ENCODE measurements at regions not wholly inside any gene's neighbourhood (a gene's known extent, or its start where the extent isn't known, plus 50 kb on each side); places are given as distances from the start of the nearest gene placed in this dataset.
A peak's percentile ranks its signal among the peaks of the same experiment; 100 is the strongest.

GRCh38 chr6:100240798-100241197, 223.9 kb downstream of the SIM1 start:
- Histone ChIP-seq H3K9me3 (ENCODE audit: insufficient read depth, low read depth, low read length) (no peaks in the 10 kb centered on the region), H3K4me1 (ENCODE audit: insufficient read depth, low read length) (peaks cover 12% of the 10 kb centered on the region), H3K36me3 (ENCODE audit: insufficient read depth, low read depth, low read length) (no peaks in the 10 kb centered on the region), H3K27ac (ENCODE audit: low read length) (no peak overlapping the region), H3K27me3 (ENCODE audit: insufficient read depth, low read length) (no peaks in the 10 kb centered on the region), H3K9ac (ENCODE audit: low read depth, low read length) (no peak overlapping the region), H3K4me3 (ENCODE audit: low read length) (no peak overlapping the region)

GRCh38 chr6:100237821-100238220, 226.9 kb downstream of the SIM1 start:
- Histone ChIP-seq H3K9ac (ENCODE audit: low read depth, low read length) (no peak overlapping the region), H3K27ac (ENCODE audit: low read length) (no peak overlapping the region)

GRCh38 chr6:100236389-100236788, 228.3 kb downstream of the SIM1 start:
- Histone ChIP-seq H3K27me3 (ENCODE audit: insufficient read depth, low read length) (no peaks in the 10 kb centered on the region), H3K36me3 (ENCODE audit: insufficient read depth, low read depth, low read length) (no peaks in the 10 kb centered on the region), H3K9ac (ENCODE audit: low read depth, low read length) (no peak overlapping the region), H3K27ac (ENCODE audit: low read length) (no peak overlapping the region), H3K4me1 (ENCODE audit: insufficient read depth, low read length) (peaks cover 27% of the 10 kb centered on the region), H3K4me3 (ENCODE audit: low read length) (no peak overlapping the region), H3K9me3 (ENCODE audit: insufficient read depth, low read depth, low read length) (no peaks in the 10 kb centered on the region)

More at GRCh38 chr6:100237821-100238220, 226.9 kb downstream of the SIM1 start:
- Histone ChIP-seq H3K36me3 (ENCODE audit: insufficient read depth, low read depth, low read length) (no peaks in the 10 kb centered on the region), H3K9me3 (ENCODE audit: insufficient read depth, low read depth, low read length) (no peaks in the 10 kb centered on the region), H3K4me1 (ENCODE audit: insufficient read depth, low read length) (peaks cover 21% of the 10 kb centered on the region), H3K27me3 (ENCODE audit: insufficient read depth, low read length) (no peaks in the 10 kb centered on the region), H3K4me3 (ENCODE audit: low read length) (no peak overlapping the region)

- Histone ChIP-seq H3K27me3 (ENCODE audit: insufficient read depth, low read length) (no peaks in the 10 kb centered on the region), H3K9me3 (ENCODE audit: insufficient read depth, low read depth, low read length) (no peaks in the 10 kb centered on the region), H3K9ac (ENCODE audit: low read depth, low read length) (no peak overlapping the region), H3K27ac (ENCODE audit: low read length) (no peak overlapping the region), H3K4me3 (ENCODE audit: low read length) (no peak overlapping the region), H3K36me3 (ENCODE audit: insufficient read depth, low read depth, low read length) (no peaks in the 10 kb centered on the region), H3K4me1 (ENCODE audit: insufficient read depth, low read length) (peaks cover 27% of the 10 kb centered on the region)
These were observed 229.1 kb downstream of the SIM1 start for GRCh38 chr6:100235631-100236030.

GRCh38 chr6:100234625-100235024, 230.1 kb downstream of the SIM1 start:
- Histone ChIP-seq H3K36me3 (ENCODE audit: insufficient read depth, low read depth, low read length) (no peaks in the 10 kb centered on the region), H3K27me3 (ENCODE audit: insufficient read depth, low read length) (no peaks in the 10 kb centered on the region), H3K9me3 (ENCODE audit: insufficient read depth, low read depth, low read length) (no peaks in the 10 kb centered on the region), H3K27ac (ENCODE audit: low read length) (no peak overlapping the region), H3K9ac (ENCODE audit: low read depth, low read length) (no peak overlapping the region), H3K4me1 (ENCODE audit: insufficient read depth, low read length) (peaks cover 38% of the 10 kb centered on the region), H3K4me3 (ENCODE audit: low read length) (no peak overlapping the region)

GRCh38 chr6:100232781-100233573, 231.7 kb downstream of the SIM1 start:
- peaks cover 47% of the 10 kb centered on the region for H3K4me1 ChIP-seq (ENCODE audit: insufficient read depth, low read length)
- no peaks in the 10 kb centered on the region for H3K36me3 ChIP-seq (ENCODE audit: insufficient read depth, low read depth, low read length)
- H3K27ac ChIP-seq (ENCODE audit: low read length) = no peak overlapping the region
- no peak overlapping the region for H3K9ac ChIP-seq (ENCODE audit: low read depth, low read length)
- H3K9me3 ChIP-seq (ENCODE audit: insufficient read depth, low read depth, low read length) = no peaks in the 10 kb centered on the region
- no peak overlapping the region for H3K4me3 ChIP-seq (ENCODE audit: low read length)
- H3K27me3 ChIP-seq (ENCODE audit: insufficient read depth, low read length) = peaks cover 8% of the 10 kb centered on the region; the same call in 1 of the 2 replicates

- peaks cover 8% of the 10 kb centered on the region; the same call in 1 of the 2 replicates for H3K27me3 ChIP-seq (ENCODE audit: insufficient read depth, low read length)
- H3K36me3 ChIP-seq (ENCODE audit: insufficient read depth, low read depth, low read length) = no peaks in the 10 kb centered on the region
- H3K9me3 ChIP-seq (ENCODE audit: insufficient read depth, low read depth, low read length) = no peaks in the 10 kb centered on the region
- no peak overlapping the region for H3K9ac ChIP-seq (ENCODE audit: low read depth, low read length)
- H3K4me3 ChIP-seq (ENCODE audit: low read length) = no peak overlapping the region
- H3K27ac ChIP-seq (ENCODE audit: low read length) = no peak overlapping the region
- peaks cover 37% of the 10 kb centered on the region for H3K4me1 ChIP-seq (ENCODE audit: insufficient read depth, low read length)
These were observed 233.8 kb downstream of the SIM1 start for GRCh38 chr6:100230953-100231316.

GRCh38 chr6:100230115-100230952, 234.4 kb downstream of the SIM1 start:
- H3K9me3 ChIP-seq (ENCODE audit: insufficient read depth, low read depth, low read length) = no peaks in the 10 kb centered on the region
- no peak overlapping the region for H3K27ac ChIP-seq (ENCODE audit: low read length)
- H3K27me3 ChIP-seq (ENCODE audit: insufficient read depth, low read length) = peaks cover 8% of the 10 kb centered on the region; the same call in 1 of the 2 replicates
- no peak overlapping the region for H3K4me3 ChIP-seq (ENCODE audit: low read length)
- H3K9ac ChIP-seq (ENCODE audit: low read depth, low read length) = no peak overlapping the region
- peaks cover 36% of the 10 kb centered on the region for H3K4me1 ChIP-seq (ENCODE audit: insufficient read depth, low read length)
- H3K36me3 ChIP-seq (ENCODE audit: insufficient read depth, low read depth, low read length) = no peaks in the 10 kb centered on the region

GRCh38 chr6:100229512-100229911, 235.2 kb downstream of the SIM1 start:
- H3K4me3 ChIP-seq (ENCODE audit: low read length) = peak overlapping the region; percentile 77
- H3K27ac ChIP-seq (ENCODE audit: low read length) = no peak overlapping the region
- peak overlapping the region; percentile 70; the same call in 1 of the 2 replicates for H3K9ac ChIP-seq (ENCODE audit: low read depth, low read length)

GRCh38 chr6:100228834-100229441, 234.9 kb upstream of the MCHR2 start:
- H3K4me1 ChIP-seq (ENCODE audit: insufficient read depth, low read length) = peaks cover 26% of the 10 kb centered on the region
- no peaks in the 10 kb centered on the region for H3K9me3 ChIP-seq (ENCODE audit: insufficient read depth, low read depth, low read length)
- no peaks in the 10 kb centered on the region for H3K36me3 ChIP-seq (ENCODE audit: insufficient read depth, low read depth, low read length)
- peak overlapping the region; percentile 70; the same call in 1 of the 2 replicates for H3K9ac ChIP-seq (ENCODE audit: low read depth, low read length)
- H3K27me3 ChIP-seq (ENCODE audit: insufficient read depth, low read length) = peaks cover 8% of the 10 kb centered on the region; the same call in 1 of the 2 replicates
- H3K4me3 ChIP-seq (ENCODE audit: low read length) = peak overlapping the region; percentile 77
- no peak overlapping the region for H3K27ac ChIP-seq (ENCODE audit: low read length)

More at GRCh38 chr6:100229512-100229911, 235.2 kb downstream of the SIM1 start:
- no peaks in the 10 kb centered on the region for H3K9me3 ChIP-seq (ENCODE audit: insufficient read depth, low read depth, low read length)
- peaks cover 8% of the 10 kb centered on the region; the same call in 1 of the 2 replicates for H3K27me3 ChIP-seq (ENCODE audit: insufficient read depth, low read length)
- peaks cover 28% of the 10 kb centered on the region for H3K4me1 ChIP-seq (ENCODE audit: insufficient read depth, low read length)
- H3K36me3 ChIP-seq (ENCODE audit: insufficient read depth, low read depth, low read length) = no peaks in the 10 kb centered on the region

GRCh38 chr6:100228437-100228833, 234.4 kb upstream of the MCHR2 start:
- H3K9me3 ChIP-seq (ENCODE audit: insufficient read depth, low read depth, low read length) = no peaks in the 10 kb centered on the region
- peak overlapping the region; percentile 57; the same call in 1 of the 2 replicates for H3K9ac ChIP-seq (ENCODE audit: low read depth, low read length)
- H3K36me3 ChIP-seq (ENCODE audit: insufficient read depth, low read depth, low read length) = no peaks in the 10 kb centered on the region
- H3K27ac ChIP-seq (ENCODE audit: low read length) = no peak overlapping the region
- H3K27me3 ChIP-seq (ENCODE audit: insufficient read depth, low read length) = peaks cover 8% of the 10 kb centered on the region; the same call in 1 of the 2 replicates
- peaks cover 26% of the 10 kb centered on the region for H3K4me1 ChIP-seq (ENCODE audit: insufficient read depth, low read length)
- H3K4me3 ChIP-seq (ENCODE audit: low read length) = peak overlapping the region; percentile 77
